A549 (cell line): ENCODE measurements at regions not wholly inside any gene's neighbourhood (a gene's known extent, or its start where the extent isn't known, plus 50 kb on each side); places are given as distances from the start of the nearest gene placed in this dataset.

Experiments used
- ATAC-seq, 2 experiments: fragments of 200-7000 bp in 1 of 2; fragments of >200 bp in 1 of 2; cut with Nextera tagmentation in 1 of 2; cut with Tn5 transposase in 1 of 2; 3 replicates each; pipeline versions ENCODE4 v1.8.0 to v1.9.1; 2018 to 2020; ENCODE audit warnings: mild to moderate bottlenecking in 1 of 2, moderate library complexity in 1 of 2
- CTCF ChIA-PET: fragments of 300-600 bp; sonication (Branson Sonifier 250); formaldehyde crosslinking; extraction: SDS; loops from one replicate; lab custom pipeline; 2021; ENCODE audit warnings: antibody characterized with exemption, inconsistent platforms; lab: Yijun Ruan, JAX
- POLR2A ChIA-PET: fragments of 350-600 bp; formaldehyde crosslinking; extraction: SDS; loops from one replicate; lab custom pipeline; 2021; ENCODE audit warnings: antibody characterized with exemption, inconsistent platforms; lab: Yijun Ruan, JAX
- DNase-seq, 2 experiments: peaks; one replicate each; pipeline versions ENCODE4 v3.0.0 to v3.0.0-alpha.2; 2011 to 2016; ENCODE audit warnings: low read depth in 1 of 2, low spot score in 1 of 2
- FAIRE-seq: peaks from 2 replicates; lab custom pipeline; 2011; peaks lifted over from hg19 to GRCh38; lab: Jason Lieb, UNC
- H3K27ac ChIP-seq, 2 experiments: fragments of >200 bp; sonication (Bioruptor Twin); formaldehyde crosslinking; 3 replicates each; pipeline ENCODE4 v1.5.1; 2016 to 2017
- H3K4me1 ChIP-seq: fragments of >200 bp; sonication (Bioruptor Twin); formaldehyde crosslinking; 3 replicates; pipeline ENCODE4 v1.6.1; 2016
- H3K4me2 ChIP-seq: fragments of >200 bp; sonication (Bioruptor Twin); formaldehyde crosslinking; 3 replicates; pipeline ENCODE4 v1.6.1; 2016
- H3K4me3 ChIP-seq: fragments of >200 bp; sonication (Bioruptor Twin); formaldehyde crosslinking; 3 replicates; pipeline ENCODE4 v1.5.1; 2016
- H3K9me3 ChIP-seq: fragments of >200 bp; sonication (Bioruptor Twin); formaldehyde crosslinking; 3 replicates; pipeline ENCODE4 v1.6.1; 2016
- ATOH8 ChIP-seq: fragments of 250-450 bp; sonication (Bioruptor Pico); IDR thresholded peaks from 2 replicates; pipeline ENCODE4 v1.5.0; 2020; ENCODE audit warnings: low read depth, mild to moderate bottlenecking, moderate library complexity
- BHLHE40 ChIP-seq: IDR thresholded peaks from 2 replicates; pipeline ENCODE4 v1.6.1; 2012; ENCODE audit warnings: low read depth, low read length, inconsistent platforms
- CBX8 ChIP-seq: fragments of 200-600 bp; sonication (generic); IDR thresholded peaks from 2 replicates; pipeline ENCODE4 v1.6.1; 2016
- CEBPB ChIP-seq, 2 experiments: fragments of >200 bp in 1 of 2; sonication (Bioruptor Twin) in 1 of 2; formaldehyde crosslinking in 1 of 2; IDR thresholded peaks; 2 replicates each; pipeline ENCODE4 v1.6.1; 2012 to 2016
- CTCF ChIP-seq: fragments of >200 bp; sonication (Bioruptor Twin); formaldehyde crosslinking; IDR thresholded peaks from 3 replicates; pipeline ENCODE4 v1.5.1; 2016
- EHF ChIP-seq: fragments of 250-450 bp; sonication (Bioruptor Pico); IDR thresholded peaks from 2 replicates; pipeline ENCODE4 v1.5.0; 2020; ENCODE audit warnings: mild to moderate bottlenecking
- EHMT2 ChIP-seq: fragments of 200-600 bp; sonication (generic); IDR thresholded peaks from 2 replicates; pipeline ENCODE4 v1.6.1; 2016; ENCODE audit warnings: antibody characterized with exemption, low read depth, mild to moderate bottlenecking, moderate library complexity
- ESRRA ChIP-seq: fragments of 150-350 bp; IDR thresholded peaks from 2 replicates; pipeline ENCODE4 v1.6.1; 2014; ENCODE audit warnings: mild to moderate bottlenecking, low read length, borderline replicate concordance
- FOXS1 ChIP-seq: fragments of 250-450 bp; sonication (Bioruptor Pico); IDR thresholded peaks from 2 replicates; pipeline ENCODE4 v1.5.0; 2020; ENCODE audit warnings: mild to moderate bottlenecking, moderate library complexity
- HES2 ChIP-seq: fragments of >200 bp; sonication (Bioruptor Twin); formaldehyde crosslinking; IDR thresholded peaks from 2 replicates; pipeline ENCODE4 v1.6.1; 2016
- HEYL ChIP-seq: fragments of 250-450 bp; sonication (Bioruptor Pico); IDR thresholded peaks from 2 replicates; pipeline ENCODE4 v1.8.0; 2021; ENCODE audit warnings: mild to moderate bottlenecking, moderate library complexity
- HMGXB4 ChIP-seq: fragments of 250-450 bp; sonication (Bioruptor Pico); IDR thresholded peaks from 2 replicates; pipeline ENCODE4 v1.5.0; 2021; ENCODE audit warnings: mild to moderate bottlenecking, moderate library complexity, borderline replicate concordance
- JUN ChIP-seq, 2 experiments: fragments of >200 bp; sonication (Bioruptor Twin); formaldehyde crosslinking; IDR thresholded peaks; 2 replicates in 1 of 2; 3 replicates in 1 of 2; pipeline ENCODE4 v1.6.1; 2016 to 2017
- JUNB ChIP-seq: fragments of >200 bp; sonication (Bioruptor Twin); formaldehyde crosslinking; IDR thresholded peaks from 2 replicates; pipeline ENCODE4 v1.6.1; 2016
- KDM5A ChIP-seq: fragments of 200-600 bp; sonication (generic); IDR thresholded peaks from 2 replicates; pipeline ENCODE4 v1.6.1; 2016; ENCODE audit warnings: antibody characterized with exemption, mild to moderate bottlenecking
- MAX ChIP-seq: IDR thresholded peaks from 2 replicates; pipeline ENCODE4 v1.6.1; 2012
- MAZ ChIP-seq: fragments of 150-350 bp; IDR thresholded peaks from 2 replicates; pipeline ENCODE4 v1.6.1; 2014; ENCODE audit warnings: antibody characterized with exemption, low read depth, low read length, borderline replicate concordance
- NFE2L2 ChIP-seq: fragments of 150-350 bp; conservative IDR thresholded peaks from 2 replicates; pipeline ENCODE4 v1.6.1; 2014; ENCODE audit warnings: low read length
- PBX3 ChIP-seq: IDR thresholded peaks from 2 replicates; pipeline ENCODE4 v1.6.1; 2012
- PHF8 ChIP-seq: fragments of 200-600 bp; sonication (generic); IDR thresholded peaks from 2 replicates; pipeline ENCODE4 v1.6.1; 2016; ENCODE audit warnings: low read depth, mild to moderate bottlenecking, antibody characterized with exemption, moderate library complexity, borderline replicate concordance
- POLR2A ChIP-seq: IDR thresholded peaks from 2 replicates; pipeline ENCODE4 v1.6.1; 2012; ENCODE audit warnings: mild to moderate bottlenecking, low read length
- POLR2AphosphoS2 ChIP-seq: conservative IDR thresholded peaks from 2 replicates; pipeline ENCODE4 v1.6.1; 2012; ENCODE audit warnings: low read length, improper control_type of control experiment, inconsistent platforms
- RFX5 ChIP-seq: fragments of 450-650 bp; IDR thresholded peaks from 2 replicates; pipeline ENCODE4 v1.7.1; 2014; ENCODE audit warnings: antibody characterized with exemption, mild to moderate bottlenecking, moderate library complexity
- SMC3 ChIP-seq: fragments of >200 bp; sonication (Bioruptor Twin); formaldehyde crosslinking; IDR thresholded peaks from 3 replicates; pipeline ENCODE4 v1.6.1; 2018; ENCODE audit warnings: inconsistent platforms
- SREBF2 ChIP-seq: fragments of 450-650 bp; IDR thresholded peaks from 2 replicates; pipeline ENCODE4 v1.6.1; 2014; ENCODE audit warnings: mild to moderate bottlenecking, moderate library complexity
- USF2 ChIP-seq: fragments of 450-650 bp; IDR thresholded peaks from 2 replicates; pipeline ENCODE4 v1.6.1; 2014; ENCODE audit warnings: antibody characterized with exemption
- ZFP36 ChIP-seq: fragments of 450-650 bp; IDR thresholded peaks from 2 replicates; pipeline ENCODE4 v1.6.1; 2014; ENCODE audit warnings: borderline replicate concordance; ENCODE audit not compliant: partially characterized antibody
- WGBS: methylation state at CpG from one replicate; pipeline ENCODE4 v1.1.6; 2017; ENCODE audit errors: missing lambda C conversion rate; 5-methylcytosine and 5-hydroxymethylcytosine counted together

GRCh38 chr16:63714876-63715275, 1407.0 kb downstream of the CDH11 start:
- no peaks in the 10 kb centered on the region for H3K9me3 ChIP-seq
- H3K4me1 ChIP-seq, result no peaks in the 10 kb centered on the region
- CTCF ChIA-PET, result no interaction called here
- 19% methylated on average over 3 of the region's 3 CpGs for whole genome bisulfite sequencing
- ATAC-seq, result no peak
- DNase-seq, result no peak
- POLR2A ChIA-PET, result no interaction called here
- TF ChIP-seq HEYL (CRISPR knock-in tag) (no peak), PBX3 (no peak), MAZ (no peak), HES2 (no peak), EHF (no peak), KDM5A (no peak), CTCF (no peak), NFE2L2 (no peak), FOXS1 (CRISPR knock-in tag) (no peak), PHF8 (no peak), SREBF2 (no peak), ATOH8 (no peak), RFX5 (no peak), ZFP36 (no peak), EHMT2 (no peak), CBX8 (no peak), JUNB (no peak), HMGXB4 (no peak)
- no peak for FAIRE-seq
- no peak overlapping the region for H3K4me2 ChIP-seq
- no peak overlapping the region for H3K27ac ChIP-seq
- H3K4me3 ChIP-seq, result no peak overlapping the region

- H3K4me2 ChIP-seq, result no peak overlapping the region
- ATAC-seq (no peak), FAIRE-seq (no peak), DNase-seq (no peak)
- 3% methylated on average over 1 of the region's 1 CpG for WGBS
- CTCF ChIA-PET, result no interaction called here
- TF ChIP-seq USF2, result no peak
- no peak for TF ChIP-seq NFE2L2
- no peak for TF ChIP-seq CBX8
- TF ChIP-seq KDM5A, result no peak
- TF ChIP-seq ATOH8, result no peak
- TF ChIP-seq POLR2AphosphoS2, result no peak
- no peak for TF ChIP-seq SMC3
- no peak for TF ChIP-seq JUNB
- no peak for TF ChIP-seq CEBPB (IDR thresholded peaks at IDR 0.05)
- no peak for TF ChIP-seq BHLHE40
- no peak for TF ChIP-seq ESRRA
- TF ChIP-seq SREBF2, result no peak
- TF ChIP-seq MAZ, result no peak
- TF ChIP-seq MAX, result no peak
- TF ChIP-seq POLR2A, result no peak
- no peak for TF ChIP-seq JUN (IDR thresholded peaks at IDR 0.05)
- no peak for TF ChIP-seq RFX5
- TF ChIP-seq HES2, result no peak
- TF ChIP-seq, all 56 proteins: peak for 0
- Histone ChIP-seq H3K27ac (no peak overlapping the region), H3K4me3 (no peak overlapping the region), H3K9me3 (no peaks in the 10 kb centered on the region), H3K4me1 (no peaks in the 10 kb centered on the region)
- POLR2A ChIA-PET, result no interaction called here
Measured at GRCh38 chr16:63712725-63713124, 1409.1 kb downstream of the CDH11 start.
